ENCODE measurements at regions not wholly inside any gene's neighbourhood (a gene's known extent, or its start where the extent isn't known, plus 50 kb on each side); places are given as distances from the start of the nearest gene placed in this dataset.

GRCh38 chr3:161991901-161992540, 495.4 kb downstream of the OTOL1 start:
- Histone ChIP-seq H3K9me3 (ENCODE audit: control insufficient read depth, low read length) (no peaks in the 10 kb centered on the region), H3K4me2 (ENCODE audit: low read length) (no peak overlapping the region), H3K9ac (no peak overlapping the region), H3K27ac (no peak overlapping the region), H2AFZ (no peak overlapping the region), H3K27me3 (ENCODE audit: control insufficient read depth, insufficient read depth, low read length) (no peaks in the 10 kb centered on the region), H3K4me1 (no peaks in the 10 kb centered on the region), H3K79me2 (no peaks in the 10 kb centered on the region), H3K36me3 (ENCODE audit: control insufficient read depth, insufficient read depth, low read length) (no peaks in the 10 kb centered on the region), H3K4me3 (ENCODE audit: low read depth, low read length) (no peak overlapping the region)
- TF ChIP-seq, protein P1, sequence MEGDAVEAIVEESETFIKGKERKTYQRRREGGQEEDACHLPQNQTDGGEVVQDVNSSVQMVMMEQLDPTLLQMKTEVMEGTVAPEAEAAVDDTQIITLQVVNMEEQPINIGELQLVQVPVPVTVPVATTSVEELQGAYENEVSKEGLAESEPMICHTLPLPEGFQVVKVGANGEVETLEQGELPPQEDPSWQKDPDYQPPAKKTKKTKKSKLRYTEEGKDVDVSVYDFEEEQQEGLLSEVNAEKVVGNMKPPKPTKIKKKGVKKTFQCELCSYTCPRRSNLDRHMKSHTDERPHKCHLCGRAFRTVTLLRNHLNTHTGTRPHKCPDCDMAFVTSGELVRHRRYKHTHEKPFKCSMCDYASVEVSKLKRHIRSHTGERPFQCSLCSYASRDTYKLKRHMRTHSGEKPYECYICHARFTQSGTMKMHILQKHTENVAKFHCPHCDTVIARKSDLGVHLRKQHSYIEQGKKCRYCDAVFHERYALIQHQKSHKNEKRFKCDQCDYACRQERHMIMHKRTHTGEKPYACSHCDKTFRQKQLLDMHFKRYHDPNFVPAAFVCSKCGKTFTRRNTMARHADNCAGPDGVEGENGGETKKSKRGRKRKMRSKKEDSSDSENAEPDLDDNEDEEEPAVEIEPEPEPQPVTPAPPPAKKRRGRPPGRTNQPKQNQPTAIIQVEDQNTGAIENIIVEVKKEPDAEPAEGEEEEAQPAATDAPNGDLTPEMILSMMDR (IDR thresholded peaks at IDR 0.05), result no peak

- Histone ChIP-seq H3K79me2 (no peaks in the 10 kb centered on the region), H3K4me2 (ENCODE audit: low read length) (no peak overlapping the region), H3K27me3 (ENCODE audit: control insufficient read depth, insufficient read depth, low read length) (no peaks in the 10 kb centered on the region), H3K36me3 (ENCODE audit: control insufficient read depth, insufficient read depth, low read length) (no peaks in the 10 kb centered on the region), H3K9me3 (ENCODE audit: control insufficient read depth, low read length) (no peaks in the 10 kb centered on the region), H3K27ac (no peak overlapping the region), H3K4me3 (ENCODE audit: low read depth, low read length) (no peak overlapping the region), H3K9ac (no peak overlapping the region), H2AFZ (no peak overlapping the region), H3K4me1 (no peaks in the 10 kb centered on the region)
- TF ChIP-seq, protein P1 (IDR thresholded peaks at IDR 0.05), result no peak
These were observed 503.2 kb downstream of the OTOL1 start for GRCh38 chr3:161999846-162000245.

GRCh38 chr3:162007722-162008121, 511.1 kb downstream of the OTOL1 start:
- H3K36me3 ChIP-seq (ENCODE audit: control insufficient read depth, insufficient read depth, low read length), result no peaks in the 10 kb centered on the region
- no peaks in the 10 kb centered on the region for H3K27me3 ChIP-seq (ENCODE audit: control insufficient read depth, insufficient read depth, low read length)
- H3K4me2 ChIP-seq (ENCODE audit: low read length), result no peak overlapping the region
- H3K27ac ChIP-seq, result no peak overlapping the region
- no peak overlapping the region for H2AFZ ChIP-seq
- H3K9ac ChIP-seq, result no peak overlapping the region
- H3K4me1 ChIP-seq, result no peaks in the 10 kb centered on the region
- TF ChIP-seq, protein P1 (IDR thresholded peaks at IDR 0.05), result no peak
- H3K4me3 ChIP-seq (ENCODE audit: low read depth, low read length), result no peak overlapping the region
- no peaks in the 10 kb centered on the region for H3K79me2 ChIP-seq
- H3K9me3 ChIP-seq (ENCODE audit: control insufficient read depth, low read length), result no peaks in the 10 kb centered on the region

DNA sequence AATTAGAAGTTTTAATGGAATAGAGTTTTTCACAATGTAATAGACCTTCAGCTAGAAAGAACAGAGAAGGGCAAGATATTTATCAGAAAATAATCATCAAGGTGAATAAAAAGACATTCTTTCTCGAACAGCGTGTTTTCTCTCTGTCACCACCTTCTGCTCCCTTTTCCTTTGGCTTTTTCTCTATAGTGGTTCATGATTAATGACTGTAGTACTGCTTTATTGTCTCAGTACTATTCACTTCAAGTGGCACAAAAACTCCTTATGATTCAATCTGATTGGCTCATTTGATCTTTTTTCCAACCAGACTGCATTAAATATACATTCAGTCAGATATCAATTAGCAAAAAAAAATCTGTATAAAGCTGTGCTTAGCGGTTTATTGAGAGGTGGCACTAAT, 516.0 kb downstream of the OTOL1 start:
- Histone ChIP-seq H3K4me2 (ENCODE audit: low read length) (no peak overlapping the region), H3K9me3 (ENCODE audit: control insufficient read depth, low read length) (no peaks in the 10 kb centered on the region), H3K4me3 (ENCODE audit: low read depth, low read length) (no peak overlapping the region), H3K27me3 (ENCODE audit: control insufficient read depth, insufficient read depth, low read length) (no peaks in the 10 kb centered on the region), H3K36me3 (ENCODE audit: control insufficient read depth, insufficient read depth, low read length) (no peaks in the 10 kb centered on the region), H3K4me1 (no peaks in the 10 kb centered on the region), H3K9ac (no peak overlapping the region), H2AFZ (no peak overlapping the region), H3K79me2 (no peaks in the 10 kb centered on the region), H3K27ac (no peak overlapping the region)
- TF ChIP-seq, protein P1 (IDR thresholded peaks at IDR 0.05), result no peak

DNA sequence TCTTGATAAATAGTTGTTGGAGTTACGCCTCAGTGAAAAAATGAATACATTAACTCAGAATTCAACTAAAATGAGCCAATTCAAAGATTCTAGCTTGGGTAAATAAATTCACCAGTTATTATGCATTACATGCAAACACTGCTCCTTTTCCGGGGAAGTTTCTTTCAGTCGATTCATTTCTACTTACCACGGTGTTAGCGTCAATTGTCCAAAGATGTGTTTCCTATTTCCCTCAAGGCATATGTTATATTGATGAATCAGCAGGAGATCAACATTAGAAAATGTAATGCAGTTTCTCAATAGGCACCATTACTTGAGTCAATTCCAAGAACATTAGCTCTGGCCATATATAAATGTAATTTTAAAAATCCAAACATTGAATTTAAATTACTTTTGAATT, 517.7 kb downstream of the OTOL1 start:
- Histone ChIP-seq H3K27me3 (ENCODE audit: control insufficient read depth, insufficient read depth, low read length) (no peaks in the 10 kb centered on the region), H3K9me3 (ENCODE audit: control insufficient read depth, low read length) (no peaks in the 10 kb centered on the region), H2AFZ (no peak overlapping the region), H3K4me1 (no peaks in the 10 kb centered on the region), H3K79me2 (no peaks in the 10 kb centered on the region), H3K4me3 (ENCODE audit: low read depth, low read length) (no peak overlapping the region), H3K9ac (no peak overlapping the region), H3K4me2 (ENCODE audit: low read length) (no peak overlapping the region), H3K27ac (no peak overlapping the region), H3K36me3 (ENCODE audit: control insufficient read depth, insufficient read depth, low read length) (no peaks in the 10 kb centered on the region)
- TF ChIP-seq, protein P1 (IDR thresholded peaks at IDR 0.05), result no peak

All from parathyroid adenoma (tissue), 2 donors.